IPS-20b (cell line): ENCODE measurements at regions not wholly inside any gene's neighbourhood (a gene's known extent, or its start where the extent isn't known, plus 50 kb on each side); places are given as distances from the start of the nearest gene placed in this dataset.
A peak's percentile ranks its signal among the peaks of the same experiment; 100 is the strongest.

Experiments
- H3K27ac ChIP-seq: one replicate; pipeline ENCODE4 v1.5.1; 2013; ENCODE audit warnings: low read length
- H3K27me3 ChIP-seq: 2 replicates; pipeline ENCODE4 v1.6.1; 2013; ENCODE audit warnings: mild to moderate bottlenecking, low read length, inconsistent platforms; ENCODE audit not compliant: insufficient read depth
- H3K36me3 ChIP-seq: 2 replicates; pipeline ENCODE4 v1.6.1; 2013; ENCODE audit warnings: low read depth, mild to moderate bottlenecking, inconsistent platforms, low read length, moderate library complexity; ENCODE audit not compliant: insufficient read depth
- H3K4me1 ChIP-seq: 2 replicates; pipeline ENCODE4 v1.6.1; 2013; ENCODE audit warnings: mild to moderate bottlenecking, control low read depth, inconsistent platforms, low read length, moderate library complexity; ENCODE audit not compliant: insufficient read depth
- H3K4me3 ChIP-seq: 2 replicates; pipeline ENCODE4 v1.5.1; 2013; ENCODE audit warnings: mild to moderate bottlenecking, low read length, inconsistent platforms
- H3K9ac ChIP-seq: 2 replicates; pipeline ENCODE4 v1.6.1; 2013; ENCODE audit warnings: low read depth, mild to moderate bottlenecking, inconsistent platforms, low read length, moderate library complexity
- H3K9me3 ChIP-seq: 2 replicates; pipeline ENCODE4 v1.6.1; 2013; ENCODE audit warnings: mild to moderate bottlenecking, low read depth, low read length, inconsistent platforms; ENCODE audit not compliant: insufficient read depth

- no peaks in the 10 kb centered on the region for H3K27me3 ChIP-seq
- peaks cover 8% of the 10 kb centered on the region; the same call in 1 of the 2 replicates for H3K4me1 ChIP-seq
These were observed 160.0 kb upstream of the ARX start for GRCh38 chrX:25175743-25176142.

GRCh38 chrX:25175171-25175570 lies 159.4 kb upstream of the ARX start:
- no peak overlapping the region for H3K4me3 ChIP-seq
- H3K9ac ChIP-seq = no peak overlapping the region
- no peaks in the 10 kb centered on the region for H3K36me3 ChIP-seq
- H3K9me3 ChIP-seq = no peaks in the 10 kb centered on the region
- H3K4me1 ChIP-seq = peaks cover 8% of the 10 kb centered on the region; the same call in 1 of the 2 replicates
- H3K27me3 ChIP-seq = no peaks in the 10 kb centered on the region
- H3K27ac ChIP-seq = no peak overlapping the region

More at GRCh38 chrX:25175743-25176142, 160.0 kb upstream of the ARX start:
- Histone ChIP-seq H3K9me3 (no peaks in the 10 kb centered on the region), H3K4me3 (no peak overlapping the region), H3K36me3 (no peaks in the 10 kb centered on the region), H3K9ac (no peak overlapping the region), H3K27ac (no peak overlapping the region)

DNA sequence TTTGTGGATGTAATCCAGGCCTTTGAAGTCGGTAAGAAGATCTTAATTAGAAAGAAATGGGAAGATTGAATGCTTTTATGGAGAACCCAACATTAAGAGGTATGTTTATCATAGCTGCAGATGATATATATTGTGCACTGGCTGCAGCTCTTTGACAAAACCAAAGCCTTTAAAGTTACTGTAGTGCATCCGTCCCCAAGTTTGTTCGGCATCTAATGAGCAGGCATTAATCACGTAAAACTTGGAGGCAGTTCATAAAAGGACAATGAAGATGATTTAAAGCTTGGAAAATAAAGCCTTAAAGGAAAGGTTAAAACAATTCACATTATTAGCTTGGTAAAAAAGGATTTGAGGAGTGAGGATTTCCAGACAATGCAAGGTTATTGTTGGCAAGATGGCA lies 150.8 kb upstream of the ARX start:
- Histone ChIP-seq H3K9ac (no peak overlapping the region), H3K27me3 (no peaks in the 10 kb centered on the region), H3K36me3 (no peaks in the 10 kb centered on the region), H3K4me3 (no peak overlapping the region), H3K4me1 (no peaks in the 10 kb centered on the region), H3K27ac (no peak overlapping the region), H3K9me3 (no peaks in the 10 kb centered on the region)

DNA sequence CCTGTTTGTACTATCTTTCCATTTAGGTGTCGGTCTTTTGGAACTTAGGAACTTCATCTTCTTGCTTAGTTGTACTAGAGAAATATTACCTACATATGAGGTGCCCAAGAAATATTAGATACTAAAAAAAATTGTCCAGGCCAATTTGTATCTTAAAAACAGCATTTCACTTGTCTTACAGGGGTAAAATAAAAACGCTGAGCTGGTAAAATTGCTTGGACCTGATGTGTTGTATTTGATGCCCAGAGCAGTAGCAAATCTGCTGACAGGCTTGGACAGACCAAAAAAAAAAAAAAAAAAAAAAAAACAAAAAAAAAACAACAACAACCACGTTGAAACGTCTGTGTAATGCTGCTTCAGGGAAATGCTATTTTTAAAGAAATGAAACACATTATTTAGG lies 150.4 kb upstream of the ARX start:
- Histone ChIP-seq H3K4me3 (no peak overlapping the region), H3K27ac (no peak overlapping the region), H3K9ac (no peak overlapping the region), H3K4me1 (no peaks in the 10 kb centered on the region), H3K27me3 (no peaks in the 10 kb centered on the region), H3K36me3 (no peaks in the 10 kb centered on the region), H3K9me3 (no peaks in the 10 kb centered on the region)

DNA sequence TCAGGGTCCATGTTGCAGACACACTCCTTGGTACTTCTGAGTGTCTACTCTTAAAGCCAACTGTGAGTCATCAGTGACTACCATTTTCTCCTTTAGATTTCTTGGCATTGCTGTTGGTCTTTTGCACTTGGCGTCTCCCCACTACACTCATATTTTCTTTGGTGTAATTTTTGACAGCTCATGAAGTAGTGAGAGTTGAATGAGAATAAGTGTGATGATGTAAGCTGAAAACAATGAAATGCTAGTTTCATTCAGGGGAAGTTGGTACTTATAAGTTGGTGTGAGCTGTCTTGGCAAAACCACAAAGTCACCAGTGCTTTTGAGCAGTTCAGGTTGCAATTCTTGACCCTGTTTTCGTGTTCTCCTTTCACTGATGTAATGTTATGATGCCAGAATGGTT lies 142.9 kb upstream of the ARX start:
- Histone ChIP-seq H3K9me3 (no peaks in the 10 kb centered on the region), H3K4me1 (no peaks in the 10 kb centered on the region), H3K27me3 (no peaks in the 10 kb centered on the region), H3K4me3 (no peak overlapping the region), H3K9ac (no peak overlapping the region), H3K27ac (no peak overlapping the region), H3K36me3 (no peaks in the 10 kb centered on the region)

DNA sequence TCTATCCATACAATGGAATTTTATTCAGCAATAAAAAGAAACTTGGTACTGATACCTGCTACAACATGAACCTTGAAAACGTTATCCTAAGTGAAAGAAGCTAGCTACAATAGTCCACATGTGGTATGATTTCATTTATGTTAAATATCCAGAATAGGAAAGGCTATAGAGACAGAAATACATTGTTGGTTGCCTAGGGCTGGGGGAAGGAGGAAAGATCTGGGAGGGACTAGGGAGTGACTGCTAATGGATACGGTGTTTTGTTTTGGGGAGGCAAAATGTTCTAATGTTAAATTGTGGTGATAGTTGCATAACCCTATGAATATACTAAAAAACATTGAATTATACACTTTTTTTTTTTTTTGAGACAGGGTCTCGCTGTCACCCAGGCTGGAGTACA lies 141.1 kb upstream of the ARX start:
- Histone ChIP-seq H3K36me3 (no peaks in the 10 kb centered on the region), H3K4me3 (no peak overlapping the region), H3K9me3 (no peaks in the 10 kb centered on the region), H3K27ac (no peak overlapping the region), H3K4me1 (no peaks in the 10 kb centered on the region), H3K27me3 (no peaks in the 10 kb centered on the region), H3K9ac (no peak overlapping the region)

- no peaks in the 10 kb centered on the region for H3K4me1 ChIP-seq
- no peak overlapping the region for H3K27ac ChIP-seq
- H3K4me3 ChIP-seq = no peak overlapping the region
- no peaks in the 10 kb centered on the region for H3K9me3 ChIP-seq
- no peaks in the 10 kb centered on the region for H3K36me3 ChIP-seq
- no peaks in the 10 kb centered on the region for H3K27me3 ChIP-seq
- H3K9ac ChIP-seq = no peak overlapping the region
These were observed 140.6 kb upstream of the ARX start for GRCh38 chrX:25156323-25156722.

DNA sequence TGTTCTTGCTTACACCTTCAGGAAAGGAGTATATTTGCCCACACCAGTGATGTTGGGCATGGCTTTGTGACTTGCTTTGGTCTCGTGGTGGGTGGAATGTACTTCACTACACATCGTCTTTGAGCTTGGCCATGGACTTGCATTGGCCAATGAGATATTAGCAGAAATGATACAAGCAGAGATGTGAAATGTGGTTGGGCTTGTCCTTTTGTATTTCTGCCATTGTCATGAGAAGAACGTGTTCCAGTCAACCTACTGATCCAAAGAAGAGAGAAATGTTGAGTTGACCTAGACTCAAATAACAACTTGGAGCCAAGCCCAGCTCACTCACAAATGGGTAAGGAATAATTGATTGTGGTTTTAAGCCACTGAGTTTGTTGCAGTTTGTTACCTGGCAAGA lies 138.4 kb upstream of the ARX start:
- Histone ChIP-seq H3K9ac (no peak overlapping the region), H3K4me1 (no peaks in the 10 kb centered on the region), H3K4me3 (no peak overlapping the region), H3K9me3 (no peaks in the 10 kb centered on the region), H3K27ac (no peak overlapping the region), H3K36me3 (no peaks in the 10 kb centered on the region), H3K27me3 (no peaks in the 10 kb centered on the region)

GRCh38 chrX:25151749-25152148 lies 136.0 kb upstream of the ARX start:
- H3K9ac ChIP-seq = no peak overlapping the region
- no peak overlapping the region for H3K4me3 ChIP-seq
- H3K36me3 ChIP-seq = no peaks in the 10 kb centered on the region
- no peaks in the 10 kb centered on the region for H3K4me1 ChIP-seq
- no peaks in the 10 kb centered on the region for H3K27me3 ChIP-seq
- no peak overlapping the region for H3K27ac ChIP-seq
- no peaks in the 10 kb centered on the region for H3K9me3 ChIP-seq

- H3K36me3 ChIP-seq = no peaks in the 10 kb centered on the region
- no peak overlapping the region for H3K27ac ChIP-seq
- peak overlapping the region; percentile 6; the same call in 1 of the 2 replicates for H3K4me3 ChIP-seq
These were observed 128.5 kb upstream of the ARX start for GRCh38 chrX:25144043-25144940.

DNA sequence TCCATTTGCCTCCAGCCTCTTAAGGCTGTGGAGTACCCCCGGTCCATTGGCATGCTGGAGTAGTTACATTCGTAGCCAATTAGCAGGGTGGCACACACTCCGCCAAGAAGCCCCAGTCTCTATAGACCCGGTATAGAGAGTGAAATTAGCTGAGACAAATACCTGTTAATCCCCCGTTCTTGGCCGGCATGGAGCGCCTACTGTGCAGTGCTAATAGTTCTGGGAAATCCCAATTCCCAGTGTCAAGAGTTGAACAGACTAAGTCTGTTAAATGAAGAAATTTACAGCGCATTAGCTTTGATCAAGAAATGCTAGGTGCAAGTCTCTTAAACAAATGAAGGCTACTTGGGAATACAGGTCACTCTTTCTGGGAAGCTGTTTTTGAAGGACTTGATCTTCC lies 127.8 kb upstream of the ARX start:
- no peak overlapping the region for H3K27ac ChIP-seq
- no peaks in the 10 kb centered on the region for H3K9me3 ChIP-seq

More at GRCh38 chrX:25144043-25144940, 128.5 kb upstream of the ARX start:
- Histone ChIP-seq H3K4me1 (no peaks in the 10 kb centered on the region; the same call in 1 of the 2 replicates), H3K9ac (no peak overlapping the region), H3K27me3 (peaks cover 6% of the 10 kb centered on the region), H3K9me3 (no peaks in the 10 kb centered on the region)

DNA sequence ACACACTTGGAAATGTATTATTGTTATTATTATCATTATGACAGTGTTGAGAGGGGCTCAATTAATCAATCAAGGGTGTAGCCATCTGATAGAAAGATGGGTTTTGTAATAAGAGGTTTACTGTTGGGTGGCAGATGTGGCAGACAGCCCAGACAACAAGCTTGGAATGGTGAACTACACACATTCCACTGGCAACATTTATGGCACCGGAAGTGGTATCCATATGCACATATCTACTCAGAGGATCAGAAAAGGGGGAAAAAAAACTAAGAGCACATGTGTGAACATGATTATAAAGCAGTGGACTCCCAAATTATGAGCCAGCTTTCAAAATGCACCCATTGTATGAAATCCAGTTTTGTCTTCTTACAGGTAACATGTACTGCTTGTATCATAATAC lies 125.9 kb upstream of the ARX start:
- Histone ChIP-seq H3K36me3 (no peaks in the 10 kb centered on the region), H3K4me3 (no peak overlapping the region), H3K27ac (no peak overlapping the region), H3K4me1 (no peaks in the 10 kb centered on the region; the same call in 1 of the 2 replicates), H3K9ac (no peak overlapping the region), H3K27me3 (peaks cover 6% of the 10 kb centered on the region), H3K9me3 (no peaks in the 10 kb centered on the region)

More for the DNA sequence above, 127.8 kb upstream of the ARX start:
- Histone ChIP-seq H3K4me3 (no peak overlapping the region), H3K36me3 (no peaks in the 10 kb centered on the region), H3K9ac (no peak overlapping the region), H3K4me1 (no peaks in the 10 kb centered on the region; the same call in 1 of the 2 replicates), H3K27me3 (peaks cover 6% of the 10 kb centered on the region)
